HG03108 (cell line): ENCODE measurements at regions not wholly inside any gene's neighbourhood (a gene's known extent, or its start where the extent isn't known, plus 50 kb on each side); places are given as distances from the start of the nearest gene placed in this dataset.

ENCODE experiments used
- ATAC-seq: cut with Tn5 transposase; IDR thresholded peaks from one replicate; pipeline ENCODE4 v1.9.1; 2021; ENCODE audit warnings: moderate library complexity; ENCODE audit not compliant: unreplicated experiment

- no peak for ATAC-seq
Measured at GRCh38 chr5:72036951-72037350, 70.3 kb upstream of the MAP1B start.

DNA sequence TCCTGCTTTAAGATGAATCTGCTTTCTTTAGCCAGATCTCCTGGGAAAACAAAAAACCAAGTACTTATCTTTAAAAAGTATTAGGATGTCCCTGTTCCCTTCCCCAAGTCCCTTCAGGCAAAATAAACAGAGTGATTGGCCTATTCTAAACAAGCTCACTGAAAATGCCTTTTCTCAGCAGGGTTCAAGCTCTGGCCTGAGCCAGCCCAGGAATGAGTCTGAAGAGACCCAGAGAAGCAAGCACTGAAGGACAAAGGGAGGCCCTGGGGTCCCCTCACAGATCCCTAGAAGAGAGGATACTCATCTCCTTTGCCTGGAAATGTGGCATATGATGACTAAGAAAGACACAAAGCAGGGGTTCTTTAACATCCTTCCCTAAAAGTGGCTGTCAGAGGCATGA, 66.8 kb upstream of the MAP1B start:
- no peak for ATAC-seq

GRCh38 chr5:72041654-72042053, 65.6 kb upstream of the MAP1B start:
- ATAC-seq, result no peak

DNA sequence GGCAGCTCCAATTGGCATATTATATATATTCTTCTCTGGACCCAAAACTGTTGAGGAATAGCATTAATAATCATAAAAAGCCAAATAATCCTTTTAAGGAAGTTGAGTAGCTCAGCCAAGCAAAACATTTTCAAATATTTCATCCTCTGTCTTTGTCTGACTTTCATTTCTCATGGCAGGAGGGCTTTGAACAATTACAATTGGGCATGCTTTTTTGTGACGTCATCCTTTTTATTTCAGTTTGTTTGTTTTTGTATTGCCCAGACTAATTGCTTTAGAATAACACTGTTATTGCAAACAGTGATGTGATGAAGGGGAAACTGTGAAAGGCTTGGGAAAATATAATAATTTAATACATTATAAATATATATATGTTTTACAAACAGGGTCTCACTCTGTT, 65.2 kb upstream of the MAP1B start:
- no peak for ATAC-seq

DNA sequence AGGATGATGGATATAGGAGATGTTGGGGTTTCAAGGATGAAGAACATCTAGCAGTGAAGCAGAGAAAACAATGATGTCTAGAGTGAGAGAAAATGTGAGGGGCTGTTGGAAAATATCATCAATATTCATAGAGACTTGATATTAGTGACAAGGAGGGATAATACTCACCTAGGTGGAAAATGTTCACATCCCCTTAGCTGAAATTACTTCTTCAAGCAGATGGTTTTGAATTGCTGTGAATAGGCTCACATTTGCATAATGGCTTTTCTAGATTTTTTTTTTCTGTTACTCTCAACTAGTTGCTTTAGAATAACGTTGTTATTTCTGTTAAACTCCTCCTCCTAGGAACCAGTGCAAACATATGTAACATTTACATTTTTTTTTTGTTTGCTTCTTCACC, 61.6 kb upstream of the MAP1B start:
- ATAC-seq, result no peak

DNA sequence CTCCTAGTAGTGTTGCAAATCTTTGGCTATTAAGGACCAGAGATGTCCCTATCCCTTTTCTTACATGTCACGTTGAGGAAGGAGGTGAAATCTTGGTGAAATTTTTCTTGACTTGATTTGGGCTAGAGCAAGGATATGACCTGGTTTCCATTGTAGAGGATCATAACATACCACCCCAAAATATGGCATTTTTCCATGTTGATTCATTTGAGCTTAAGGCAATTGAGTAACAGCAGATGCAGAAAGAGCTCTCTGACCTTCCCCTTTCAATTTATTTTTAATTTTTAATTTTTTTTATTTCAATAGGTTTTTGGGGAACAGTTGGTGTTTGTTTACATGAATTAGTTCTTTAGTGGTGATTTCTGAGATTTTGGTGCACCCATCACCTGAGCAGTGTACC, 61.2 kb upstream of the MAP1B start:
- no peak for ATAC-seq

DNA sequence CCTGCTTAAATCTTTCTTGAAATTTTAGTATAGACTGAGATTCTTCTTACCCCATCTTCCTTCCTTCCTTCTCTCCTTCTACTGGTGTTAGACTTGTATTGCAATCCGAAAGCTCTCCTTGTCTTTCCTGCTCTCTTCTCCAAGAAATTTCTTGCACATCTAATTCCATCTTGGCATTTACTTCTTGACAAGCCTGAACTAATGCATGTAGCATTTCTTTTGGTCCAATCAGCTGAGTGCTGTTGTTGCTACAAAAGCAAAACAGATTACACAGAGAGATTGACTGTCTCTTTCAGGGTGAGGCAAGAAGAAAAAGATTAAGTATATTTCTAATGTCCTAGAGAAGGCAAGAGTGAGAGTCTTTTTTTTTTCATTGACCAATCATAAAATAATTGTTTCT, 51.6 kb upstream of the MAP1B start:
- ATAC-seq, result no peak
